ENCODE measurements at regions not wholly inside any gene's neighbourhood (a gene's known extent, or its start where the extent isn't known, plus 50 kb on each side); places are given as distances from the start of the nearest gene placed in this dataset.

DNA sequence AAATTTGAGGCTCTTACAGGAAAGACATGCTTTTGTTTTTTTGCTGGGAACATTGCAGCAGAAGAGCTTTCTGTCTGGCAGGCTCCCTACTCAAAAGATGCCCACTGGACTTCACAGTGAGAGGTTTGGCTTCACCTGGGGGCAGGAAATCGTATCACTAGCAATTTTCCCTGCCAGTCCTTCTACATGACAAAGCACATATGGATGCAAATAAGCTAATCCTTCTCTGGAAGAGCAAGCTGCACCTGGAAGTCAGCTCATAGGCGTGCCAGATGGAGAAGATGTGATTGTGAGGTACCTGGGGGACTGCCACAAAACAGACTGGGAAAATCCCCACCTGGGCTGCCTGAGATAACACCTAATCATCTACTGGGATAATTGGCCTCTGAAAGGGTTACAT lies 195.0 kb upstream of the CPHXL start:
- Histone ChIP-seq H3K36me3 (no peaks in the 10 kb centered on the region), H3K4me1 (no peaks in the 10 kb centered on the region), H3K9me3 (no peaks in the 10 kb centered on the region), H3K4me3 (no peak overlapping the region), H3K27ac (no peak overlapping the region), H3K27me3 (no peaks in the 10 kb centered on the region)
- no peak for DNase-seq (ENCODE audit: low spot score in 2 of 2)
- 56 to 62% methylated on average over 2 of the region's 2 CpGs for WGBS, 2 donors
- TF ChIP-seq POLR2A (IDR thresholded peaks at IDR 0.05) (no peak), EP300 (IDR thresholded peaks at IDR 0.05) (no peak), CTCF (IDR thresholded peaks at IDR 0.05) (no peak)

- WGBS, 2 donors: 74 to 85% methylated on average over 3 of the region's 3 CpGs
- Histone ChIP-seq H3K27ac (no peak overlapping the region), H3K36me3 (no peaks in the 10 kb centered on the region), H3K9me3 (peaks cover 0 to under 1% (median 0%) of the 10 kb centered on the region in 4 donors), H3K4me1 (no peaks in the 10 kb centered on the region), H3K4me3 (no peak overlapping the region), H3K27me3 (no peaks in the 10 kb centered on the region)
- TF ChIP-seq POLR2A (IDR thresholded peaks at IDR 0.05): no peak
- no peak for TF ChIP-seq CTCF (IDR thresholded peaks at IDR 0.05)
- no peak for TF ChIP-seq EP300 (IDR thresholded peaks at IDR 0.05)
- DNase-seq (ENCODE audit: low spot score in 2 of 2): no peak
These were observed 196.0 kb upstream of the CPHXL start for GRCh38 chr16:75922250-75922649.

- WGBS, 2 donors: 70 to 74% methylated on average over 3 of the region's 3 CpGs
- Histone ChIP-seq H3K27ac (no peak overlapping the region), H3K27me3 (no peaks in the 10 kb centered on the region), H3K36me3 (no peaks in the 10 kb centered on the region), H3K9me3 (peaks cover 0 to 9% (median 0%) of the 10 kb centered on the region in 4 donors), H3K4me3 (no peak overlapping the region), H3K4me1 (no peaks in the 10 kb centered on the region)
- no peak for DNase-seq (ENCODE audit: low spot score in 2 of 2)
- no peak for TF ChIP-seq POLR2A (IDR thresholded peaks at IDR 0.05)
- no peak for TF ChIP-seq EP300 (IDR thresholded peaks at IDR 0.05)
- no peak for TF ChIP-seq CTCF (IDR thresholded peaks at IDR 0.05)
These were observed 198.1 kb upstream of the CPHXL start for GRCh38 chr16:75924397-75924796.

DNA sequence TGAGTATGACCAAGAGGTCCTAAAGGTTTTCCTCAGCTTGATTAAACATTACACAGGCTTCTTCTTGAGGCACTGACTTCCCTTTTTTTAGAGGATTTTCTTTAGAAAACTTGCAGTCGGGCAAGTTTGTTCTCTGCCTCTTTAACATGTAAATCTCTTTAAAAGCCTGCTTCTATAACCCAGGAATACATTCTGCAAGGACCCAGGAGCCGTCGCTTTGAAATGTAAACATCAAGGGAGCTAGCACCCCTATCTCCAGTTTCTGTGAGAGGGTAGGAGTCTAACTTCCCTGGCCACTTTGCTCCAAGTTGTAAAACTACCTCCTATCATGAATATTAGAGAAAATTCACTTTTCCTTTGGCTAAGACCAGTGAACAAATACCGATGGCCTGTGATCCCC lies 201.5 kb upstream of the CPHXL start:
- Histone ChIP-seq H3K27ac (no peak overlapping the region), H3K36me3 (no peaks in the 10 kb centered on the region), H3K4me3 (no peak overlapping the region), H3K27me3 (no peaks in the 10 kb centered on the region), H3K9me3 (peaks cover 0 to 12% (median 0%) of the 10 kb centered on the region in 4 donors), H3K4me1 (no peaks in the 10 kb centered on the region)
- DNase-seq (ENCODE audit: low spot score in 2 of 2): no peak
- 37 to 49% methylated on average over 4 of the region's 4 CpGs for WGBS, 2 donors
- TF ChIP-seq EP300 (IDR thresholded peaks at IDR 0.05) (no peak), POLR2A (IDR thresholded peaks at IDR 0.05) (no peak), CTCF (IDR thresholded peaks at IDR 0.05) (no peak)

GRCh38 chr16:75928295-75928694 lies 202.0 kb upstream of the CPHXL start:
- H3K27ac ChIP-seq: no peak overlapping the region
- WGBS, 2 donors: 53 to 80% methylated on average over 1 of the region's 1 CpG
- no peaks in the 10 kb centered on the region for H3K36me3 ChIP-seq
- no peaks in the 10 kb centered on the region for H3K4me1 ChIP-seq
- no peak for DNase-seq (ENCODE audit: low spot score in 2 of 2)
- no peak overlapping the region for H3K4me3 ChIP-seq
- no peaks in the 10 kb centered on the region for H3K27me3 ChIP-seq
- H3K9me3 ChIP-seq: peaks cover 0 to 12% (median 0%) of the 10 kb centered on the region in 4 donors
- no peak for TF ChIP-seq CTCF (IDR thresholded peaks at IDR 0.05)
- no peak for TF ChIP-seq EP300 (IDR thresholded peaks at IDR 0.05)
- no peak for TF ChIP-seq POLR2A (IDR thresholded peaks at IDR 0.05)
